GM12872 (cell line): ENCODE measurements at regions not wholly inside any gene's neighbourhood (a gene's known extent, or its start where the extent isn't known, plus 50 kb on each side); places are given as distances from the start of the nearest gene placed in this dataset.

Experiments
- TF ChIP-seq, protein P1 (sequence below): IDR thresholded peaks from 3 replicates; pipeline ENCODE4 v1.5.1; 2011; ENCODE audit warnings: low read depth, mild to moderate bottlenecking, low read length, moderate library complexity; ENCODE audit not compliant: insufficient read depth

DNA sequence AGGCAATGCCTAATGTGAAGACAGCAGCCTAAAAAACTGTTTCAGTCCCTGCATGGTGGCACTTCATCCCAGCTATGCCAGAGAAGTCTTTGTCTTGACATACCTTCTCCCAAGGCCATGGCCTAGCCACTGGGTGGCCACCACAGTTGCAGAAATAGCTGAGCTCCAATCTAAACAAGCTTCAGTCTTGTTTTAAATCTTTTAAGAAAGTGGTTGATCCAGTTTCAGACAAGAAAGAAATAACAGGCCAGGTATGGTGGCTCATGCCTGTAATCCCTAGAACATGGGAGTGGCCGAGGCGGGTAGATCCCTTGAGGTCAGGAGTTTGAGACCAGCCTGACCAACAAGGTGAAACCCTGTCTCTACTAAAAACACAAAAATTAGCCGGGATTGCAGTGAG is 600.0 kb upstream of the PLXNA2 start:
- TF ChIP-seq, protein P1, sequence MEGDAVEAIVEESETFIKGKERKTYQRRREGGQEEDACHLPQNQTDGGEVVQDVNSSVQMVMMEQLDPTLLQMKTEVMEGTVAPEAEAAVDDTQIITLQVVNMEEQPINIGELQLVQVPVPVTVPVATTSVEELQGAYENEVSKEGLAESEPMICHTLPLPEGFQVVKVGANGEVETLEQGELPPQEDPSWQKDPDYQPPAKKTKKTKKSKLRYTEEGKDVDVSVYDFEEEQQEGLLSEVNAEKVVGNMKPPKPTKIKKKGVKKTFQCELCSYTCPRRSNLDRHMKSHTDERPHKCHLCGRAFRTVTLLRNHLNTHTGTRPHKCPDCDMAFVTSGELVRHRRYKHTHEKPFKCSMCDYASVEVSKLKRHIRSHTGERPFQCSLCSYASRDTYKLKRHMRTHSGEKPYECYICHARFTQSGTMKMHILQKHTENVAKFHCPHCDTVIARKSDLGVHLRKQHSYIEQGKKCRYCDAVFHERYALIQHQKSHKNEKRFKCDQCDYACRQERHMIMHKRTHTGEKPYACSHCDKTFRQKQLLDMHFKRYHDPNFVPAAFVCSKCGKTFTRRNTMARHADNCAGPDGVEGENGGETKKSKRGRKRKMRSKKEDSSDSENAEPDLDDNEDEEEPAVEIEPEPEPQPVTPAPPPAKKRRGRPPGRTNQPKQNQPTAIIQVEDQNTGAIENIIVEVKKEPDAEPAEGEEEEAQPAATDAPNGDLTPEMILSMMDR: no peak

DNA sequence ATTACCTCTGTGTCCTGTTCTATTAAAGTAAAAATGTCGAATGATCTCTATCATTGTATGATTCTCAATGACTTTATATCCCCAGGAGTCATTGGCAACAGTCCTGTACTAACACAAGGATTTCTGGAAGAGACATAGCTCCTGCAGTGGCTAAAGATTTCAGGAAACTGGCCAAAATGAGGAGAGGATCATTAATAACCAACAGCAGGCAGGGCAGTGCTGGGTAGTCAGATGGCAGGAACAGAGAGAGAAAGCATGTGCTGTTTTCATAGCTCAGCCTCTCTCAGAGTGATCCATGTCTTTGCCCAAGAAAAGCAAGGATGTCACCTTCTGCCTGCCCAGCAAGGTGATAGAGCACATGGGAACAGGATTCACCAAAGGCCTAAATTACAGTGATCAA is 604.7 kb upstream of the PLXNA2 start:
- TF ChIP-seq, protein P1: no peak

DNA sequence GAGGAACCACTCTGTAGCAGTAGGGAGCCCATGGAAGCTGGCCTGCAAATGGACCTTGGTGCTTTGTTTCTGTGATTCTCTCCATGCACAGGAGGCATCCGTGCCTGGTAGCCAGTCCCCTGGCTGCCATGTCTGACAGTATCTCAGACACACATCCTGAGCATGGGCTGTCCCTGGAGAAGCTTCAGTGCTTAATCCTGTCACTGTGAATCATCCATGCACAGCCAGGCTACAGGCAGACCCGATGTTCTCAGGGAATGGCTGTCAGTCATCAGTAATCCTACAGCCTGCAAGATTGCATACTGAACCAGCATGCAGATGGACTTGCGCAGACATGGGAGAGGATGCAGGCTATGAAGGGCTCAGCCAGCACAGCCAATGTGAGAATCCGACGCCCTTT is 606.3 kb upstream of the PLXNA2 start:
- TF ChIP-seq, protein P1: no peak

DNA sequence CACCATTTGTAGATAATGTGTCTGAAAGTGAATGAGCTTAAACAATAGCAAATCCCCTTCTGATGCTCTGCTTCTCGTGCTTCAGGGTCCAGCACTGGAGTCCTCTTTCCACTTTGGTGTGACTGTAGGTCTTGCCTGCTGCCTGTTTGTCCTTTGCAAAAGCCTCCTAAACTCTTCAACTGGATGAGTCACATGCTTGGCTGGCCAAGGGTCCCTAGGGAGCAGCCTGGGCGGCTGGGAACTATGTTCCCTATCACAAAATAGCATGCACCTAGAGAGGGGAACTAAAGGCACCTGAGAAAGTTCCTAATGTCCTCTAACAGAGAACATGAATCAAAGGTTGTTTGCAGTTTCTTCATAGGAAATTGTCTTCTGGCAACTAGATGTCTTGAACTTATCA is 607.2 kb upstream of the PLXNA2 start:
- TF ChIP-seq, protein P1: no peak

DNA sequence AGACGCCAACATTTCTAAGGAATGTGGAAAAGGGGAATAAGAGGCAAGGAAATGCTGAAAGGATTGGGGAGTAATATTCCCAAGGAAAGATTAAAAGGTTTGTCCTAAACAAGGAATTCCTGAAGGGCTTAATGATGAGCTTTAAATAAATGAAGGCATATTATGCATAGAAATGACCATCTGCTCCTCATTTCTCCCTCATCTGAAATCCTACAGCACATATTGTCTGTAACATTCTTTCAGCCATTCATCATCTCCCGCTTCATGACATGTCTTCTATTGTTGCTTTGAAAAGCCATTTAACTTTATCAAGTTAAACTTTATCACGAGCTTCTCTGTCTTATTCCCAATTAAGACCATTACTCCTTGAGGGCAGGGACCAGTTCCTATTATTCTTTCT is 608.7 kb upstream of the PLXNA2 start:
- TF ChIP-seq, protein P1: no peak

DNA sequence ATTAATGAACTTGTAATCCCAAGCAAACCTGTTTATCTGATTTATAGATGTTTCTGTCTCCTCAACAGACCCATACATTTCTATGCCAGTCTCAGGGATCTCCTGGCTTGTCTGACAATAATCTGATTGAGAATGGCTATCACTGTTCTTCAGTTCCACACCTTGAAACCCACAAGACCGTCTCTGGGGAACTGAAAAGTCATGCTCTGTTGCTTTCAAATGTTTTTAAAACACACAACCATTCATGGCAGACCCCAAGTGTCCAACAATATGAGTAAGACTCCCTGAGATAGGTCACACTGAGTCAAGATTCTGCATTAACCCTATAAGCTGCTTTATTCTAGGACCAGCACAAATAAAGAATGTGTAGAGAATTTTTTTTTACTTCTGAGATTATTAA is 611.2 kb upstream of the PLXNA2 start:
- TF ChIP-seq, protein P1: no peak

DNA sequence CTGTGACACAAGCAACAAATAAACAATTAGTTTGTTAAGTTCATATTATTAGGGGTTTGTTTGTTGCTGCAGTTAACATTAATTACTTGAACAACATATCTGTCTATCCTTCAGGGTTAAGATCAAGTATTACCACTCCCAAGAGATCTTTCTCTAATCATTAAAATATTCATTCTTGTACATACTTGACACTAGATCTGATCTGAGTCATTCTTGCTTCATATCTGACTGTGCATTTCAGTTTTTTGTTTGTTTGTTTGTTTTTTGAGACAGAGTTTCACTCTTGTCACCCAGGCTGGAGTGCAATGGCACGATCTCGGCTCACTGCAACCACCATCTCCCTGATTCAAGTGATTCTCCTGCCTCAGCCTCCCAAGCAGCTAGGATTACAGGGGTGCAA is 613.3 kb upstream of the PLXNA2 start:
- TF ChIP-seq, protein P1: no peak

DNA sequence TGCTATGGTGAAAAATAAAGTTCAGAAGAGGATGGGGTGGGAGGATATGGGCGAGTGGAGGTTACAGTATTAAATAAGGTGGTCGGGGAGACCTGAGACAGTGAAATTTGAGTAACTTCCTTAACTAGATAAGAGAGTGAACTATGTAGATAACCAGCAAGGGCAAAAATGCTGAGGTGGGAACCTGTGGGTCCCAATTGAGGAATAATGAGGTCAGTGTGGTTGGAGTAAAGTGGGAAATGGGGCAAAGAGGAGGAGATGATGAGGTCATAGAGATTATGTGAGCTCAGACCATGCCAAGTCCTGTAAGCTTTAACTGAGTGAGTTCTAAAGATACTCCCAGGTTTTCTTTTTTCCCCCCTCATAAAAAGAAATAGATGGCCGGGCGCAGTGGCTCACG is 614.6 kb upstream of the PLXNA2 start:
- TF ChIP-seq, protein P1: no peak
